DND-41 (cell line): ENCODE measurements at regions not wholly inside any gene's neighbourhood (a gene's known extent, or its start where the extent isn't known, plus 50 kb on each side); places are given as distances from the start of the nearest gene placed in this dataset.

Source experiments
- EZH2 ChIP-seq: IDR thresholded peaks from 3 replicates; pipeline ENCODE4 v1.6.1; 2012; ENCODE audit warnings: borderline replicate concordance, low read depth, mild to moderate bottlenecking, moderate library complexity, low read length, inconsistent platforms; ENCODE audit not compliant: severe bottlenecking
- TF ChIP-seq, protein P1 (sequence below): IDR thresholded peaks from 2 replicates; pipeline ENCODE4 v1.5.1; 2012; ENCODE audit warnings: borderline replicate concordance, low read length, moderate library complexity, mild to moderate bottlenecking; ENCODE audit not compliant: poor library complexity, severe bottlenecking; ENCODE audit errors: extremely low read depth

DNA sequence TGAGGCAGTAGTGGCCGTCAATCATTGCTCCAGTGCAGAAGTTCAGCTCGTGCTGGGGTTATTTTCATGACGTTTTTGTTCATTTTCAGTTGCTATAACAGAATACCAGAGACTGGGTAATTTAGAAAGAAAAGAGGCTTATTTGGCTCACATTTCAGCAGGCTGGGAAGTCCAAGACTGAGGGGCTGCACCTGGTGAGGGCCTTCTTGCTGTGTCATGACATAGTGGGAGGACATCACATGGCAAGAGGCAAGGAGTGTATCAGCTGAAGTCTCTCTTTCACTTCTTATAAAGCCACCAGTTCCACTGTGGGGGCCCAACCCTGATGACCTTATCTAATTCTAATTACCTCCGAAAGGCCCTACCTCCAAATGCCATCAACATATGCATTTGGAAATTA is 58.0 kb upstream of the DPP10 start:
- TF ChIP-seq, protein P1, sequence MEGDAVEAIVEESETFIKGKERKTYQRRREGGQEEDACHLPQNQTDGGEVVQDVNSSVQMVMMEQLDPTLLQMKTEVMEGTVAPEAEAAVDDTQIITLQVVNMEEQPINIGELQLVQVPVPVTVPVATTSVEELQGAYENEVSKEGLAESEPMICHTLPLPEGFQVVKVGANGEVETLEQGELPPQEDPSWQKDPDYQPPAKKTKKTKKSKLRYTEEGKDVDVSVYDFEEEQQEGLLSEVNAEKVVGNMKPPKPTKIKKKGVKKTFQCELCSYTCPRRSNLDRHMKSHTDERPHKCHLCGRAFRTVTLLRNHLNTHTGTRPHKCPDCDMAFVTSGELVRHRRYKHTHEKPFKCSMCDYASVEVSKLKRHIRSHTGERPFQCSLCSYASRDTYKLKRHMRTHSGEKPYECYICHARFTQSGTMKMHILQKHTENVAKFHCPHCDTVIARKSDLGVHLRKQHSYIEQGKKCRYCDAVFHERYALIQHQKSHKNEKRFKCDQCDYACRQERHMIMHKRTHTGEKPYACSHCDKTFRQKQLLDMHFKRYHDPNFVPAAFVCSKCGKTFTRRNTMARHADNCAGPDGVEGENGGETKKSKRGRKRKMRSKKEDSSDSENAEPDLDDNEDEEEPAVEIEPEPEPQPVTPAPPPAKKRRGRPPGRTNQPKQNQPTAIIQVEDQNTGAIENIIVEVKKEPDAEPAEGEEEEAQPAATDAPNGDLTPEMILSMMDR, result no peak
- TF ChIP-seq EZH2, result no peak
